Activated CD4-positive, alpha-beta T cell treated with anti-CD3 and anti-CD28 coated beads, Interleukin-10, Interleukin-2, amounts not matched to agents 100 ng/mL and 50 ng/mL, durations not matched to agents 16 hours and 8 hours (primary cell): ENCODE measurements at regions not wholly inside any gene's neighbourhood (a gene's known extent, or its start where the extent isn't known, plus 50 kb on each side); places are given as distances from the start of the nearest gene placed in this dataset.

Experiments used
- DNase-seq: peaks from one replicate; pipeline ENCODE4 v3.0.0-alpha.2; 2020

- DNase-seq = no peak
Measured at GRCh38 chr10:44788147-44789129, 122.7 kb upstream of the TMEM72 start.

- DNase-seq = no peak
Measured at GRCh38 chr10:44792119-44792775, 118.9 kb upstream of the TMEM72 start.

DNA sequence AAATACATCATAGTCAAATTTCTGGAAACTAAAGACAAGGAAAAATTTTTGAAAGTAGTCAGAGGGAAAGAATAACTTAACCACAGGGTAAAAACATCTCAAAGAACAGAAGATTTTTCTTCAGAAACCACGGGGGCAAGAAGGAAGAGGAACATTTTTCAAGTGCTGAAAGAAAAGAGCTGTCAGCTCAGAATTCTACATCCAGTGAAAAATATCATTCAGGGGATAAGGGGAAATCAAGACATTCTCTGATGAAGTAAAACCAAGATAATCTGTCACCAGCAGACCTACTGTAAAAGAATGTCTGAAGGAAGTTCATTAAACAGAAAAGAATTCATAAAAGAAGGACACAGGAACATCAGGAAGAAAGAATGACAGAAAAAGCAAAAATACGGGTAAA, 111.2 kb upstream of the TMEM72 start:
- DNase-seq = no peak

- DNase-seq = no peak
Measured at GRCh38 chr10:44801383-44802327, 109.5 kb upstream of the TMEM72 start.

DNA sequence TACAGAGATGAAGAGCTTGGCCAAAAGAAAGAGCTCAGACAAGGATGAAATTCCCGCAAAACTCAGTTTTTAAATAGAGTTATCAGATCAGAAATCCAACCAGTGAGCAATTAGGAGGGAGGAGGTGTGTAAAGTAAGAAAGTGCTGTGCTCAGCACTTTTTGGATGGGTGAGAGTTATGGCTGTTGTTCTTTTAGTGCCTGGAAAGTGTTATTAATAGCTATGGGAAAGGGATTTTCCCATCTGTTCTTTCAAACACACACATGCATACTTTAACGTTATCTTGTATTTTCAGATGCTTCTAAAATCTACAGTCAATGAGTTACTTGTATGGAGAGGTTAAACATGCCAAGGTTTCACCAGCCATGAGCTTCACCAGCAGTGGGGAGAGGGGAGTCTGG, 107.3 kb upstream of the TMEM72 start:
- no peak for DNase-seq

- no peak for DNase-seq
Measured at GRCh38 chr10:44804661-44805060, 106.5 kb upstream of the TMEM72 start.

- no peak for DNase-seq
Measured at GRCh38 chr10:44805466-44806210, 105.5 kb upstream of the TMEM72 start.

GRCh38 chr10:44806950-44807349, 104.2 kb upstream of the TMEM72 start:
- DNase-seq = no peak

GRCh38 chr10:44807451-44807850, 103.7 kb upstream of the TMEM72 start:
- no peak for DNase-seq

GRCh38 chr10:44809647-44810046, 101.5 kb upstream of the TMEM72 start:
- DNase-seq = no peak

- DNase-seq = no peak
Measured at GRCh38 chr10:44811072-44811471, 100.1 kb upstream of the TMEM72 start.

GRCh38 chr10:44813201-44813600, 97.9 kb upstream of the TMEM72 start:
- DNase-seq = no peak

- DNase-seq = no peak
Measured at GRCh38 chr10:44814929-44815328, 96.2 kb upstream of the TMEM72 start.

GRCh38 chr10:44818041-44818649, 93.0 kb upstream of the TMEM72 start:
- no peak for DNase-seq

- no peak for DNase-seq
Measured at GRCh38 chr10:44818701-44819127, 92.4 kb upstream of the TMEM72 start.

DNA sequence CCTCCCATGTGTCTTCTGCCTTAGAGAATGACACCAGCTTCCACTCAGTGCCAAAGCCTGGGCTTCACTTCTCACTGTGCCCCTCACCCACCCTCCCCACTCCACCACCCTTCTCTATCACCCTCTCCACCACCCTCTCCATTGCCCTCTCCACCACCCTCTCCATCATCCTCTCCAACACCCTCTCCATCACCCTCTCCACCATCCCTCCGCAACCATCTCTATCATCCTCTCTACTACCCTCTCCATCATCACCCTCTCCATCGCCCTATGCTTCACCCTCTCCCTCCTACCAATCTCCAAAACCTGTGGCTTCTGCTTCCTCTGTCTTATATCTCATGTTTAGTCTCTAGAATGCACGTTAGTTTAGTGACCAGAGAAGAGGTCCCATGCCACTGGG, 91.0 kb upstream of the TMEM72 start:
- DNase-seq = no peak

DNA sequence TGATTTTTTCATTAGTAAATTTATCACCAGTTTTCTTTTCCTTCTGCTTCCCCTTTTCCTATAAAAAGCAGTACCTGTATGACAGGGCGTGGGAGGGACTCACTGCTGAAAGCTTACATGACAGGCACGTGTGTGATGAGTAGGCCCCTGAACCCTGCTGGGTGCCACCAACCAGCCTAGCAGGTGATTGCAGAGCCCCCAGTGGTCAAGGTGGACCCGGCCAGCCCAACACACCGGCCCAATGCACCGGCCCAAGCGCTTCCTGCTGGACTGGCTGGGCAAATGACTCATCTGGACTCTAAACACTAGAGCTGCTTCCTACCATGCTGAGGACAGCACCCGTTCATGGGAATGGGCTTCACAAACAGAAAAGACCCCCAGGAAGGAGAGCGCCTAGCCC, 89.8 kb upstream of the TMEM72 start:
- DNase-seq = no peak

- no peak for DNase-seq
Measured at GRCh38 chr10:44822349-44822748, 88.8 kb upstream of the TMEM72 start.

DNA sequence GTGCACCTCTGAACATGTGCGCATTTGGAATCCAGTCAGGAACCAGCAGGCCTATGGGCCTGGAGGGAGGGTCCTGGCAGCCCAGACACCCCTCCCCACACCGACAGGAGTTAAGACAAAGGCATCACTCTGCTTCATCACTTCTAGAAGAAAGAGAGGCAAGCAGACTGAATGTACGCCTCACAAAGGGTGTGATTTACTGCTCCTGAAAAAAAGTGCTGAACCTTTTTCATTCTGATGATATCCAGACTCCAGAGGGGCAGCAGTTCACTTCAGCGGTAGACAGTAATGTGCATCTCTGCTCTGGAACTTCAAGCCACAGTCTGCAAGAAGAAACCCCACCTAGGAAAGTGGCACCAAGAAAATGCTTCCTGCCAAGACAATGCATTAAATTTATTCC, 88.2 kb upstream of the TMEM72 start:
- DNase-seq = no peak

DNA sequence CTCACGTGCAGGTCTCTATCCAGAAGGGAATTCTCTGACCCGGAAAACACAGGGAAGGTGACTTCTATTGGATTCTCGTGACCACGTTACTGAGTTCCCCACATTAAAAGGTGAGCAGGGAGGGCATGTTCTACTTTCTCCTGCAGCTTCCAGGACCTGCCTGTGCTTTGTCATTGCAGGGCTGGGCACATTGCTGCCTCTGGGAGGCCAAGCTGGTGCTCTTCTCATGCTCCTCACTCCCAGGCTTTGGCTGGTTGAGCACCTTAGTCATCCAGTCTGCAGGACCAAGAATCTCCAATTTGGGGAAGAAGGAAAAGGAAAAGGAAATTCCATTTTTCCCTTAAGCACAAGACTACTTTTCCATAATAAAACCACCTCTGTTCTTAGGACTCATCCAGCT, 86.5 kb upstream of the TMEM72 start:
- DNase-seq = no peak

- no peak for DNase-seq
Measured at GRCh38 chr10:44827431-44828006, 83.6 kb upstream of the TMEM72 start.
